NT2/D1 (cell line): ENCODE measurements at regions not wholly inside any gene's neighbourhood (a gene's known extent, or its start where the extent isn't known, plus 50 kb on each side); places are given as distances from the start of the nearest gene placed in this dataset.

ENCODE experiments used
- YY1 ChIP-seq: IDR thresholded peaks from 2 replicates; pipeline ENCODE4 v1.6.1; 2011; ENCODE audit not compliant: insufficient read length, insufficient read depth
- ZNF274 ChIP-seq: IDR thresholded peaks from 2 replicates; pipeline ENCODE4 v1.6.1; 2011; ENCODE audit warnings: mild to moderate bottlenecking, low read depth, low read length

DNA sequence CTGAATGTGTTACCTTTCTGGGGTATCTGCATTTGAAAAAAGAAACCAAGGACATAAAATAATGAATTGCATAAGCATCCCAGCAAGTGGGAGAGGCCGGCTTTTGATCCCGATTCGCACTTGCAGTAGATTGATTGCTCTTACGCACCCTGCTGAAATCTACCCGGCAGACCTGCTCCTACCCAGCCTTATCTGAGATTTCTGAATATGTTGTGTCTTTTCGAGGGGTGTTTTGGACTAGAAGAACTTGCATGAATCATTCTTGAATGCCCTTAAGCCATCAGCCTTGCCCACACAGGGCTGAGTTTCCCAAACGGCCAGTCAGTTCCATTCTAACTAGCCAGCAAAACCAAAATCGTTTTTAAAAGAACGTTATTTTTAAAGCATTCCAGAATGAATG lies 174.4 kb upstream of the BCOR start:
- TF ChIP-seq YY1 (no peak), ZNF274 (no peak)
